DMS53 (cell line): ENCODE measurements at regions not wholly inside any gene's neighbourhood (a gene's known extent, or its start where the extent isn't known, plus 50 kb on each side); places are given as distances from the start of the nearest gene placed in this dataset.

Experiments
- DNase-seq: peaks from one replicate; lab custom pipeline; 2025; lab: John Stamatoyannopoulos, UW

DNA sequence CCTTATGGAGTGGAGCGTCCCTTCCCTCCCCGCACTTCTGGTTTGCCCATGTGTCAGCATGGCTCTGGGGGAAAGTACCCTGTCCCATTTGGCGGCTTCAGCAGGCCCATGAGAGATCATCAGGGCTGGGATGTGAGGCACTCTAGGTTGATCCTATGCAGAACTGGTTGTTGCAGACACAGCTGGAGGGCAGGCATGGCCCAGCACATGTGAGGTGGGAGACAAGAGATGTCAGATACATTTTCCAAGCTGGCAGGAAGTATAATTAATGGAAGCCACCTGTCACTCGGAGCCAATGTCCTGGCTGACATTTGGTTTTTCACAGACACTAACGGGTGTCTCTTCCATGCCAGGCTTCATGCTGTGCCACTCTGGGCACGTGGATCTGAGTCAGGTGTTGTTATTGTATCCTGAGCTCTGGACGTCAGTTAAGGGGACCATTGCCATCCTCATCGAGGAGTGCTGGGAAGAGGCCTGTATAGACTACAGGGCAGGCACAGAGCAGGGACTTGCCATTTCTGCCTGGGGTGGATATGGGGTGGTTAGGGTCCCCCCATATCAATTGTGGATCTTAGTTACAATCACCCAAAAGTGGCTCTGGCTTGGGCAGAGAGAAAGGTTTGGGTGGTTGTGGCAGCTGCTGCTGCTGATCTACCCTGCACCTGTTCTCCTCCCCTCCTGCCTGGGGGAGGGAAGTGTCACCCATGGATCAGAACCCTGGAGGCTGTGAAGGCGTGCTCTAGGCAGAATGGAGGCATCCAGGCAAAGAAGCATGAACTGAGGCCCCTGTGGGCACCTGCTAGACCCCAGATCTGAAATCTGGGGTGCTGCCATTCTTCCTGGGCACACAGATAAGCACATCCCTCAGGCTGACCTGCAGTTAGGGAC, 140.7 kb downstream of the FBLN2 start:
- no peak for DNase-seq

DNA sequence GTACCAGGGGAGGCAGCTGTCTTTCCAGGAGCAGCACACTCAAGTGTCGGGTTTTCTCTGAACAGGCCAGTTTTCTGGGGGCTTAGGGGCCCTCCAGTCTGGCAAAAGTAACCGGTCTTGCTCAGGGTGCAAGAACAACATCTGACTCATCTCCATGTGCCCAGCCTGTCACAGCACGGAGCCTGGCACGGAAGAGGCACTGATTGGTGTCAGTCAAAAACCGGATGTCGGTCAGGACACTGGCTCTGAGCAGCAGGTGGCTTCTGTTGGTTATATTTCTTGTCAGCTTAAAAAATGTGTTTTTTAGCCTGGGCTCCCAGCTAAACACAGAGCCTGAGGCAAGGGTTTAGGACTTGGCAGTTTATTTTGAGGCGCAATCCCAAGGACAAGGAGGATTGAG, 139.9 kb downstream of the FBLN2 start:
- no peak for DNase-seq

DNA sequence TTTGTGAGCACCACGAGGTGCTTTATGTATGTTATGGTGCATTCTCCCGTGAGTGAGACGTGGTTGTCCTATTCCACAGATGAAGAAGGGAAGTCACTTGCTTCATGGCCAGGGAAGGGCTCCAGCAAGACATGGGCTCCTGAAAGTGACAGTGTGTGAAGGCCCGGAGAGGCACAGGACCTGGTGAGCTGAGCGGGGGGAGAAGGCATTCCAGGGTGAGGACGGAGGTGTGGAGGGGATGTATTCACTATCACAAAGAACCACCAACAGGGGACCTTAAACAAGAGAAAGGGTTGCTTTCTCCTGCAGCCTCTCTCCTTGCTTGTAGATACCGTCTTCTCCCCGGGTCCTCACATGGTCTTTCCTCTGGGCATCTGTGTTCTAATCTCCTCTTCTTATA, 139.1 kb downstream of the FBLN2 start:
- no peak for DNase-seq
